HL-60 (cell line): ENCODE measurements at regions not wholly inside any gene's neighbourhood (a gene's known extent, or its start where the extent isn't known, plus 50 kb on each side); places are given as distances from the start of the nearest gene placed in this dataset.

Source experiments
- DNase-seq, 2 experiments: peaks; one replicate each; pipeline ENCODE4 v3.0.0-alpha.2; 2010 to 2020; ENCODE audit warnings: low read depth in 1 of 2, low spot score in 1 of 2
- H3K27ac ChIP-seq: fragments of 250-450 bp; sonication (Bioruptor Pico); replicated peaks from 2 replicates; pipeline ENCODE4 v1.5.1; 2020; ENCODE audit warnings: mild to moderate bottlenecking, moderate library complexity
- H3K27me3 ChIP-seq: fragments of 250-450 bp; sonication (Bioruptor Pico); 2 replicates; pipeline ENCODE4 v1.5.1; 2021; ENCODE audit warnings: mild to moderate bottlenecking, moderate library complexity; ENCODE audit not compliant: insufficient read depth, poor library complexity, severe bottlenecking
- H3K4me3 ChIP-seq: replicated peaks from 2 replicates; pipeline ENCODE4 v1.5.1; 2011; ENCODE audit warnings: mild to moderate bottlenecking, control low read depth, low read length; ENCODE audit not compliant: insufficient read depth
- CTCF ChIP-seq: IDR thresholded peaks from one replicate; pipeline ENCODE4 v1.5.1; 2011; ENCODE audit warnings: low read length, control low read depth, inconsistent platforms; ENCODE audit not compliant: insufficient read depth
- GABPA ChIP-seq: IDR thresholded peaks from 2 replicates; pipeline ENCODE4 v1.6.1; 2012; ENCODE audit warnings: low read depth
- POLR2AphosphoS5 ChIP-seq: IDR thresholded peaks from 2 replicates; pipeline ENCODE4 v1.6.1; 2012; ENCODE audit warnings: low read depth
- REST ChIP-seq: IDR thresholded peaks from 2 replicates; pipeline ENCODE4 v1.6.1; 2012; ENCODE audit warnings: low read depth; ENCODE audit not compliant: insufficient replicate concordance
- SPI1 ChIP-seq: IDR thresholded peaks from 2 replicates; pipeline ENCODE4 v1.6.1; 2012; ENCODE audit warnings: low read depth, mild to moderate bottlenecking, borderline replicate concordance

- Histone ChIP-seq H3K4me3 (no peak overlapping the region), H3K27me3 (peaks cover 3% of the 10 kb centered on the region), H3K27ac (no peak overlapping the region)
- no peak for DNase-seq
- TF ChIP-seq CTCF (no peak), REST (no peak), POLR2AphosphoS5 (no peak), GABPA (no peak), SPI1 (no peak)
Observed at GRCh38 chr2:120677221-120677620, 58.4 kb upstream of the GLI2 start.

DNA sequence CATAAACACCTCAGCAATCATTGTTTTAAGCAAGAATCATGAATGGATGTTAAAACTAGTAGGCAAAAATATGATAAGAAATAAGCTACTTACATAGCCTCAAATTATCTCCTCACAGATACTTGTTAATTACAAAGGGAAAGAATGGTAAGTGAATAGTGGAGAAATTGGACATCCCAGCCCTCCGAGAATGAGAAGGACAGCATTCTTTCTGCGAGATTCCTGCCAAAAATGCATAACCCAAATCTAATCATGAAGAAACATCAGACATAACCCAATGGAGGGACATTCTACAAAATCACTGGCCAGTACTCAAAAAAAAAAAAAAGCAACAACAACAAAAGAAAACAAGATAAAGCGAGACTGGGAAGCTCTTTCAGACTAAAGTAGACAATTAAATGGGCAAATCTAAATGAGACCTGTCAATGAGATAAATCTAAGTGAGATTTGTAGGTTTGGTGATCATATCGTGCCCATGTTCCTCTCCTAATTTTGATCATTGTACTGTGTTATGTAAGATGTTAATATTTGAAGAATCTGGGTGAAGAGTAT, 57.9 kb upstream of the GLI2 start:
- TF ChIP-seq REST = no peak
- TF ChIP-seq SPI1 = no peak
- TF ChIP-seq CTCF = no peak
- no peak for TF ChIP-seq GABPA
- TF ChIP-seq POLR2AphosphoS5 = no peak
- Histone ChIP-seq H3K27me3 (peaks cover 3% of the 10 kb centered on the region), H3K4me3 (no peak overlapping the region)

DNA sequence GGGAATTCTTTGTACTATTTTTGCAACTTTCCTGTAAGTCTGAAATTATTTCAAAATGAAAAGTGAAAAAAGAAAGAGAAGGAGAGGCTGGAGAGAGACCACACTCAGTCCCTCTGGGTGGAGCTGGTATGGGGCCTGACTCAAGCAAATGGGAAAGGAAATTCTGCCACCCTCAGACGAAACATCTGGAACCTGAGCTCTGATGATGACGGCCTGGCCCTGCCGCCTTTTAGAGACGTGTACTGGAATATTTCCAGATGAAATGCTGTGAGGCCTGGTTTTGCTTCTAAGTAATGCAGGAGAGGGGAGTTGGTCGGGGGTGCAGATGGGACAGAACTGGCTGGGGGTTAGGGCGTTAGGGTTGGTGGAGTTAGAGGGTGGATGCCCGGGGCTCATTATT, 57.4 kb upstream of the GLI2 start:
- Histone ChIP-seq H3K4me3 (no peak overlapping the region), H3K27me3 (peaks cover 3% of the 10 kb centered on the region), H3K27ac (no peak overlapping the region)
- DNase-seq = no peak
- TF ChIP-seq REST (no peak), CTCF (no peak), GABPA (no peak), POLR2AphosphoS5 (no peak), SPI1 (no peak)

More for the DNA sequence above, 57.9 kb upstream of the GLI2 start:
- DNase-seq = no peak
- H3K27ac ChIP-seq = no peak overlapping the region
